ENCODE measurements at regions not wholly inside any gene's neighbourhood (a gene's known extent, or its start where the extent isn't known, plus 50 kb on each side); places are given as distances from the start of the nearest gene placed in this dataset.

DNA sequence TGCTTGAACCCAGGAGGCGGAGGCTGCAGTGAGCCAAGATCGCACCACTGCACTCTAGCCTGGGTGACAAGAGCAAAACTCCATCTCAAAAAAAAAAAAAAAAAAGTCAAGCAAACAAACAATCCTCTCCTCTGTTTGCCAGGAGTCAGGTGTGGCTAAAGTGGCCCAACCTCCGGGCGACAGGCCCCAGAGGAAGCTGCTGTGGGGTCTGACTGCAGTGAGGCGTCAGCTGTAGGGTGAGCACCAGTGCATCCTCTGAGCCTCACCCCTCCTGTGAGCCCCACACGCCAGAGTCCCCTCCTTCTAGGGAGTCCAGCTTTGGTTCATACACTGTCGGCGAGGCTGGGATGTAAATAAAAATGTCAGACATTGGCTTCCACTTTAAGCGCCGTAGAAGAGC is 76.5 kb upstream of the HS6ST1 start:
- Histone ChIP-seq H2AFZ (ENCODE audit: low read length) (no peak overlapping the region), H3K27ac (ENCODE audit: insufficient read depth, low read length) (no peak overlapping the region), H3K9ac (ENCODE audit: insufficient read depth, low read length) (no peak overlapping the region), H3K36me3 (ENCODE audit: control insufficient read depth, insufficient read depth, low read length) (no peaks in the 10 kb centered on the region), H3K4me2 (ENCODE audit: extremely low read depth, insufficient read depth, low read length) (no peak overlapping the region), H3K9me3 (ENCODE audit: control insufficient read depth, insufficient read depth, low read depth, low read length) (no peaks in the 10 kb centered on the region), H3K4me3 (replicated peaks in 1 of 4; ENCODE audit: control extremely low read depth in 1 of 4, insufficient read depth in 1 of 4, low read depth in 3 of 4, low read length in 4 of 4) (no peak overlapping the region), H3K4me1 (ENCODE audit: control insufficient read depth, extremely low read depth, insufficient read depth, low read length) (no peaks in the 10 kb centered on the region), H3K27me3 (ENCODE audit: control insufficient read depth, insufficient read depth, low read length) (no peaks in the 10 kb centered on the region), H3K79me2 (ENCODE audit: control insufficient read depth, insufficient read depth, low read length) (no peaks in the 10 kb centered on the region), H4K20me1 (ENCODE audit: control insufficient read depth, extremely low read depth, insufficient read depth, low read length) (no peaks in the 10 kb centered on the region)
- TF ChIP-seq, protein P1, sequence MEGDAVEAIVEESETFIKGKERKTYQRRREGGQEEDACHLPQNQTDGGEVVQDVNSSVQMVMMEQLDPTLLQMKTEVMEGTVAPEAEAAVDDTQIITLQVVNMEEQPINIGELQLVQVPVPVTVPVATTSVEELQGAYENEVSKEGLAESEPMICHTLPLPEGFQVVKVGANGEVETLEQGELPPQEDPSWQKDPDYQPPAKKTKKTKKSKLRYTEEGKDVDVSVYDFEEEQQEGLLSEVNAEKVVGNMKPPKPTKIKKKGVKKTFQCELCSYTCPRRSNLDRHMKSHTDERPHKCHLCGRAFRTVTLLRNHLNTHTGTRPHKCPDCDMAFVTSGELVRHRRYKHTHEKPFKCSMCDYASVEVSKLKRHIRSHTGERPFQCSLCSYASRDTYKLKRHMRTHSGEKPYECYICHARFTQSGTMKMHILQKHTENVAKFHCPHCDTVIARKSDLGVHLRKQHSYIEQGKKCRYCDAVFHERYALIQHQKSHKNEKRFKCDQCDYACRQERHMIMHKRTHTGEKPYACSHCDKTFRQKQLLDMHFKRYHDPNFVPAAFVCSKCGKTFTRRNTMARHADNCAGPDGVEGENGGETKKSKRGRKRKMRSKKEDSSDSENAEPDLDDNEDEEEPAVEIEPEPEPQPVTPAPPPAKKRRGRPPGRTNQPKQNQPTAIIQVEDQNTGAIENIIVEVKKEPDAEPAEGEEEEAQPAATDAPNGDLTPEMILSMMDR (conservative IDR thresholded peaks at IDR 0.05 in 1 of 2, IDR thresholded peaks at IDR 0.05 in 1 of 2; ENCODE audit: low read depth in 1 of 2, low read length in 2 of 2), result no peak
- no peak for TF ChIP-seq EZH2 (IDR thresholded peaks at IDR 0.05; ENCODE audit: low read length, missing control alignments)
- no peak for DNase-seq (ENCODE audit: low read depth in 2 of 2)

DNA sequence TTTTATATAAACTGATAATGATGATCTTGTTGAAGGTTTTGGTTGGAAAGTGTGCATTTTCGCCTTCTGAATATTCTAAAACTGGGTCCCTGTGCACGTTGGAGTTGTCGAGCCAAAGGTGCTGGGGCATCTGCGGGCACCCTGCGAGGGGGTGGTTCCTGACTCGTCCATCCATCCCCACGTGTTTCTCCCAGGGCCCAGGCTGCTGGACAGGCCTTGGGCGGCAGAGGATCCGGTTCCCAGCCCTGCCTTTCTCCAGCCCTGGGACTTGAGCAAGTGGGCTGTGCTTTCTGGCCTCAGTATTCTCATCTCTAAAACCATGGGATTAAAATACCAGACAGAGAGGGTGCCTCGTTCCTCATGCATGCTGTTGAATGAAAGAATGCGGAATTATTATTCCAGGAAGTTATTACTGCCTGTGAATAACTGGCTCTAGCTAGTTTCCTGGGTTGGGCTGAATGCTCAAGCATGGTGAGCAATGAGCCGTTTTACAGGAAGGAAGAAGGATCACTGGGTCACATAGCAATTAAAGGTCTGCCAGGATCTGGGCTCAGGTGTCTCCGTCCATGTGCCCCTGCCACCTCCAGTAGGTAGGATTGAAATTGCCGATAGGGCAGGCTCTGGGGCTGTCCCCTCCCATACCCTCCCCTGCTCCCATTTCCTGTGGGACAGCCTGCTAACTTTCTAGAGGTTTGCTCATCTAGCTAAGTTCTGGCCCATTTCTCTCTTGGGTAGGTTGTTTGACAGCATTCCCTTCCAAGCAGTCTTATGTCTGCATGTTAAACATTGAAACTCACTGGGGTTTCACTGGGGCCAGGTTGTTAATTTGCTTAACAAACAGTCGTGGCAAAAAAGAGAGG is 77.2 kb upstream of the HS6ST1 start:
- no peak overlapping the region for H3K4me2 ChIP-seq (ENCODE audit: extremely low read depth, insufficient read depth, low read length)
- no peaks in the 10 kb centered on the region for H4K20me1 ChIP-seq (ENCODE audit: control insufficient read depth, extremely low read depth, insufficient read depth, low read length)
- no peak overlapping the region for H2AFZ ChIP-seq (ENCODE audit: low read length)
- DNase-seq (ENCODE audit: low read depth in 2 of 2), result no peak
- H3K27me3 ChIP-seq (ENCODE audit: control insufficient read depth, insufficient read depth, low read length), result no peaks in the 10 kb centered on the region
- TF ChIP-seq EZH2 (IDR thresholded peaks at IDR 0.05; ENCODE audit: low read length, missing control alignments), result no peak
- TF ChIP-seq, protein P1 (conservative IDR thresholded peaks at IDR 0.05 in 1 of 2, IDR thresholded peaks at IDR 0.05 in 1 of 2; ENCODE audit: low read depth in 1 of 2, low read length in 2 of 2), result no peak
- H3K4me3 ChIP-seq (replicated peaks in 1 of 4; ENCODE audit: control extremely low read depth in 1 of 4, insufficient read depth in 1 of 4, low read depth in 3 of 4, low read length in 4 of 4), result no peak overlapping the region
- H3K36me3 ChIP-seq (ENCODE audit: control insufficient read depth, insufficient read depth, low read length), result no peaks in the 10 kb centered on the region
- no peak overlapping the region for H3K27ac ChIP-seq (ENCODE audit: insufficient read depth, low read length)
- H3K4me1 ChIP-seq (ENCODE audit: control insufficient read depth, extremely low read depth, insufficient read depth, low read length), result no peaks in the 10 kb centered on the region
- H3K79me2 ChIP-seq (ENCODE audit: control insufficient read depth, insufficient read depth, low read length), result no peaks in the 10 kb centered on the region
- H3K9me3 ChIP-seq (ENCODE audit: control insufficient read depth, insufficient read depth, low read depth, low read length), result no peaks in the 10 kb centered on the region
- no peak overlapping the region for H3K9ac ChIP-seq (ENCODE audit: insufficient read depth, low read length)

DNA sequence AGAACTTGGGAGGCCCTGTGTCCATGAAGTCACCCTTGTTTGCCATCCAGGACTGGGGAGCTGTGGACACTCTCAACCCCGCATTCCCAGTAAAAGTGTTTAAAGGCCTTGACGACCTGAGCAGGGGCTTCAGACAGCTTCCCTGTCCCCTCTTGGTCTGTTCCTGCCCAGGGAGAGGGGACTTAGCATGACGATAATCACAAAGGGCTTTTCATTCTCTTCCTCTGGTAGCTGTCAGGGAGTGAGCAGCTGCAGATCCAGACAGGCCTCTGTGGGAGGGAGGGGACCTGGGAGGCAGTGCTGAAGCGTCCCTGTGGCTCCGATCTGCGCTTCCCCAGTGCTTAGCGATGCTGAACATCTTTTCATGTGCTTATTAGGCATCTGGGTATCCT is 77.8 kb upstream of the HS6ST1 start:
- Histone ChIP-seq H3K4me1 (ENCODE audit: control insufficient read depth, extremely low read depth, insufficient read depth, low read length) (no peaks in the 10 kb centered on the region), H3K27me3 (ENCODE audit: control insufficient read depth, insufficient read depth, low read length) (no peaks in the 10 kb centered on the region), H3K9me3 (ENCODE audit: control insufficient read depth, insufficient read depth, low read depth, low read length) (no peaks in the 10 kb centered on the region), H2AFZ (ENCODE audit: low read length) (no peak overlapping the region), H3K36me3 (ENCODE audit: control insufficient read depth, insufficient read depth, low read length) (no peaks in the 10 kb centered on the region), H3K27ac (ENCODE audit: insufficient read depth, low read length) (no peak overlapping the region), H3K4me3 (replicated peaks in 1 of 4; ENCODE audit: control extremely low read depth in 1 of 4, insufficient read depth in 1 of 4, low read depth in 3 of 4, low read length in 4 of 4) (no peak overlapping the region), H3K9ac (ENCODE audit: insufficient read depth, low read length) (no peak overlapping the region), H3K4me2 (ENCODE audit: extremely low read depth, insufficient read depth, low read length) (no peak overlapping the region), H4K20me1 (ENCODE audit: control insufficient read depth, extremely low read depth, insufficient read depth, low read length) (no peaks in the 10 kb centered on the region), H3K79me2 (ENCODE audit: control insufficient read depth, insufficient read depth, low read length) (no peaks in the 10 kb centered on the region)
- no peak for DNase-seq (ENCODE audit: low read depth in 2 of 2)
- TF ChIP-seq EZH2 (IDR thresholded peaks at IDR 0.05; ENCODE audit: low read length, missing control alignments), result no peak
- TF ChIP-seq, protein P1 (conservative IDR thresholded peaks at IDR 0.05 in 1 of 2, IDR thresholded peaks at IDR 0.05 in 1 of 2; ENCODE audit: low read depth in 1 of 2, low read length in 2 of 2), result no peak
